CD1c-positive myeloid dendritic cell (primary cell): ENCODE measurements at regions not wholly inside any gene's neighbourhood (a gene's known extent, or its start where the extent isn't known, plus 50 kb on each side); places are given as distances from the start of the nearest gene placed in this dataset.

Experiments
- DNase-seq: peaks from one replicate; pipeline ENCODE4 v3.0.0-alpha.2; 2016; ENCODE audit errors: extremely low spot score

- DNase-seq = no peak
Measured at GRCh38 chr7:159263430-159263829, 118.8 kb upstream of the VIPR2 start.

- no peak for DNase-seq
Measured at GRCh38 chr7:159253657-159254056, 109.0 kb upstream of the VIPR2 start.

- no peak for DNase-seq
Measured at GRCh38 chr7:159250471-159250870, 105.8 kb upstream of the VIPR2 start.

- DNase-seq = no peak
Measured at GRCh38 chr7:159249671-159250070, 105.0 kb upstream of the VIPR2 start.

GRCh38 chr7:159247910-159248309, 103.2 kb upstream of the VIPR2 start:
- no peak for DNase-seq

GRCh38 chr7:159246702-159247480, 102.2 kb upstream of the VIPR2 start:
- DNase-seq = no peak

GRCh38 chr7:159240962-159241361, 96.3 kb upstream of the VIPR2 start:
- no peak for DNase-seq

GRCh38 chr7:159239028-159239427, 94.4 kb upstream of the VIPR2 start:
- DNase-seq = no peak

- no peak for DNase-seq
Measured at GRCh38 chr7:159238541-159238940, 93.9 kb upstream of the VIPR2 start.

GRCh38 chr7:159237022-159237653, 92.5 kb upstream of the VIPR2 start:
- no peak for DNase-seq

- no peak for DNase-seq
Measured at GRCh38 chr7:159231017-159231416, 86.3 kb upstream of the VIPR2 start.

GRCh38 chr7:159229683-159230475, 85.2 kb upstream of the VIPR2 start:
- DNase-seq = no peak

GRCh38 chr7:159227433-159227832, 82.8 kb upstream of the VIPR2 start:
- no peak for DNase-seq

GRCh38 chr7:159226011-159226702, 81.5 kb upstream of the VIPR2 start:
- DNase-seq = no peak

GRCh38 chr7:159218607-159219006, 73.9 kb upstream of the VIPR2 start:
- no peak for DNase-seq

GRCh38 chr7:159218170-159218569, 73.5 kb upstream of the VIPR2 start:
- DNase-seq = no peak

- DNase-seq = no peak
Measured at GRCh38 chr7:159215076-159215475, 70.4 kb upstream of the VIPR2 start.

GRCh38 chr7:159213253-159213652, 68.6 kb upstream of the VIPR2 start:
- no peak for DNase-seq

GRCh38 chr7:159212226-159212625, 67.6 kb upstream of the VIPR2 start:
- no peak for DNase-seq

- no peak for DNase-seq
Measured at GRCh38 chr7:159211540-159212182, 67.0 kb upstream of the VIPR2 start.

- no peak for DNase-seq
Measured at GRCh38 chr7:159210581-159211235, 66.0 kb upstream of the VIPR2 start.
